ENCODE measurements at regions not wholly inside any gene's neighbourhood (a gene's known extent, or its start where the extent isn't known, plus 50 kb on each side); places are given as distances from the start of the nearest gene placed in this dataset.

DNA sequence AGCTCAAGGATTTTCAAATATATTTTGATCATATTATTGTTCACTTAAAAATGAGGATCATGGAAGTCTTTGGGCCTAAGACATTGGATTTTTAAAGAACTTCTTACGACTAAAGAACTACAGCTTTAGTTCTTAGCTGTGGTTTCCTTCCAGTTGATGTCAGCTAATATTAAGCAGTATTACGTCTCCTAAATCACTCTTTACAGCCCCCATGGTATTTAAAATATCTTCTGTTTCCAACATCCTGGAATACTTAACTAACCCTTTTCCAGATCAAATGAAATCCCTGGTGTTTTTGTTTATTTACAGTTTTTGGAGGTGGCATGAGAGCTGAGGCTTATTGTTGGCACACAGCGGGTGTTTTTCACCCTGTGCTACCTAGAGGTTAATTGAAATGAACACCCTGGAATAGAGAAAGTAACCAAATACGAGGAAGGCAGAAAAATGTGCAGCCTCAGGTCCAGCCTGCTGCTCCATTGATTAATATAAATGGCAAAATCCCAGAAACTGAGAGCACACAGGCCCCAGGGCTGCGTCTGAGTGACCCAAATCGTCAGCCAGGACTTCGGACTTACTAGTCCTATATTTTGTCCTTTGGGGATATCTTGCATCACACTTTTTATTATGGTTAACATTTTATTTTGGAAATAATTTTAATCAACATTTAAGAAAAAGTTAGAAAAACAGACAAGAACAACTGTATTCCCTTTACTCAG is 52.3 kb upstream of the ICE1 start:
- TF ChIP-seq, protein P1, sequence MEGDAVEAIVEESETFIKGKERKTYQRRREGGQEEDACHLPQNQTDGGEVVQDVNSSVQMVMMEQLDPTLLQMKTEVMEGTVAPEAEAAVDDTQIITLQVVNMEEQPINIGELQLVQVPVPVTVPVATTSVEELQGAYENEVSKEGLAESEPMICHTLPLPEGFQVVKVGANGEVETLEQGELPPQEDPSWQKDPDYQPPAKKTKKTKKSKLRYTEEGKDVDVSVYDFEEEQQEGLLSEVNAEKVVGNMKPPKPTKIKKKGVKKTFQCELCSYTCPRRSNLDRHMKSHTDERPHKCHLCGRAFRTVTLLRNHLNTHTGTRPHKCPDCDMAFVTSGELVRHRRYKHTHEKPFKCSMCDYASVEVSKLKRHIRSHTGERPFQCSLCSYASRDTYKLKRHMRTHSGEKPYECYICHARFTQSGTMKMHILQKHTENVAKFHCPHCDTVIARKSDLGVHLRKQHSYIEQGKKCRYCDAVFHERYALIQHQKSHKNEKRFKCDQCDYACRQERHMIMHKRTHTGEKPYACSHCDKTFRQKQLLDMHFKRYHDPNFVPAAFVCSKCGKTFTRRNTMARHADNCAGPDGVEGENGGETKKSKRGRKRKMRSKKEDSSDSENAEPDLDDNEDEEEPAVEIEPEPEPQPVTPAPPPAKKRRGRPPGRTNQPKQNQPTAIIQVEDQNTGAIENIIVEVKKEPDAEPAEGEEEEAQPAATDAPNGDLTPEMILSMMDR (IDR thresholded peaks at IDR 0.05), result no peak
- TF ChIP-seq POLR2A (IDR thresholded peaks at IDR 0.05) (no peak), POLR2AphosphoS5 (IDR thresholded peaks at IDR 0.05) (no peak)

All from prostate gland (tissue), 2 donors.